Transverse colon (tissue), 4 donors: ENCODE measurements at regions not wholly inside any gene's neighbourhood (a gene's known extent, or its start where the extent isn't known, plus 50 kb on each side); places are given as distances from the start of the nearest gene placed in this dataset.

Experiments
- DNase-seq: peaks from one replicate; pipeline ENCODE4 v3.0.0-alpha.2; 2019
- H3K27ac ChIP-seq, 4 donors: fragments of 200-600 bp; sonication (generic); 2 replicates each; pipeline ENCODE4 v1.5.1; 2016 to 2018; ENCODE audit warnings: inconsistent platforms in 4 of 4
- H3K27me3 ChIP-seq: fragments of 200-600 bp; sonication (generic); 2 replicates; pipeline ENCODE4 v1.5.1; 2017; ENCODE audit warnings: inconsistent platforms
- H3K36me3 ChIP-seq, 4 donors: fragments of 200-600 bp; sonication (generic); 2 replicates each; pipeline ENCODE4 v1.5.1; 2017 to 2019; ENCODE audit warnings: inconsistent platforms in 4 of 4
- H3K4me1 ChIP-seq, 4 donors: fragments of 200-600 bp; sonication (generic); 2 replicates each; pipeline ENCODE4 v1.5.1; 2017 to 2020; ENCODE audit warnings: inconsistent platforms in 4 of 4
- H3K4me3 ChIP-seq, 4 donors: fragments of 200-600 bp; sonication (generic); 1 replicate in 1 of 4; 2 replicates in 3 of 4; pipeline versions ENCODE4 v1.5.1 to v1.6.1; 2017 to 2019; ENCODE audit warnings: inconsistent platforms in 4 of 4
- H3K9me3 ChIP-seq, 2 donors: fragments of 200-600 bp; sonication (generic); 2 replicates each; pipeline ENCODE4 v1.5.1; 2017 to 2019; ENCODE audit warnings: inconsistent platforms in 2 of 2
- CTCF ChIP-seq, 5 experiments: fragments of 200-600 bp in 3 of 5; fragments of 450-650 bp in 2 of 5; sonication (generic) in 3 of 5; IDR thresholded peaks; 1 replicate in 2 of 5; 2 replicates in 3 of 5; pipeline ENCODE4 v1.5.1; 2016 to 2017; ENCODE audit warnings: antibody characterized with exemption in 5 of 5, inconsistent platforms in 3 of 5, mild to moderate bottlenecking in 2 of 5, moderate library complexity in 1 of 5
- EP300 ChIP-seq: sonication (generic); formaldehyde crosslinking; IDR thresholded peaks from one replicate; pipeline ENCODE4 v1.6.1; 2017; ENCODE audit warnings: antibody characterized with exemption, low read depth
- POLR2A ChIP-seq: fragments of 450-650 bp; IDR thresholded peaks from one replicate; pipeline ENCODE4 v1.6.1; 2016; ENCODE audit warnings: antibody characterized with exemption, mild to moderate bottlenecking, moderate library complexity
- POLR2AphosphoS5 ChIP-seq, 3 donors: sonication (generic); formaldehyde crosslinking; IDR thresholded peaks; one replicate each; pipeline ENCODE4 v1.6.1; 2016; ENCODE audit warnings: antibody characterized with exemption in 3 of 3
- WGBS, 2 donors: methylation state at CpG; one replicate each; pipeline ENCODE4 v1.1.5; 2018; ENCODE audit warnings: low coverage in 1 of 2; 5-methylcytosine and 5-hydroxymethylcytosine counted together
- in situ Hi-C, 4 donors: fragments of 200-750 bp; cut with MboI; loops; one replicate each; pipeline versions ENCODE4 v1.15.0 to v1.15.1; 2017; ENCODE audit warnings: low sequenced_read_pairs in 3 of 4, low pct_ligation_motif_present in 1 of 4, low pct_unique_long_range_greater_than_20kb in 1 of 4
- intact Hi-C: fragments of 100-400 bp; cut with DNase I; formaldehyde crosslinking; loops from one replicate; pipeline ENCODE4 v1.15.1; 2023; ENCODE audit warnings: low total_unique reads

DNA sequence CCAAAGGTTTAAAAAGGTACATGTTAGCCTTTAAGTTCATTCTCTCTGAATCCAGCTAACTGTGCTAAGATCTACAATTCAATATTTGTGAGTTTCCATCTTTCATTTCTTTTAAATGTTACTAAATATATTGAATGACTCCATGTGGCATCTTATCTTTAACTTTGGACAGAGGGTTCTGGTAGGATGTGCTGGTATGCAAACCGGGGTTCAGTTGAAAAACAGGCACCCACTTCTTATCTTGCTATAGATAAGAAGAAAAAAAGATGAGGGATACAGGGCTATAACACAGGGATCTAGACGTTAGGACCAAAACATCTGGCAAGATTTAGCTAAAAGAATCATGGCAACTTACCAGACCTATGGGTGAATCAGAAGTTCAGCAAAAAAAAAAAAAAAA, 538.3 kb downstream of the EDEM1 start:
- DNase-seq, result no peak

DNA sequence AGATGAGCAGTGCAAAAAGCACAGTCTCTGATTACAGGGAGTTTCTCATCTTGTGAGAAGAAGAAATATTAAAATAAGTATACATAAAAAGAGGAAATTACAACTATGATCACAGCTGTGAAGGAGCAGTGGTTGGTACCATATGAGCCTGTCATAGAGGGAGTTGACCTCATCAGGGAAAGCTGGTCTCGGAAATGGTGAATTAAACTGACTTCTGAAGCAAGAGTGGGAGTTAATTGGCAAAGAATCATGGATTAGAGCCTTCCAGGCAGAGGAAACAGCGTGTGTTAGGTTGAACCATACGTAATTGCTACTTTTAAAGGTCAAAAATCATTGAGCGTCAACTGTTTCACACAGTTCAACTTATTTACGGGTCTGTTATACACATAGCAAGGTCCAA, 539.1 kb downstream of the EDEM1 start:
- WGBS, 2 donors, result 61 to 68% methylated on average over 4 to 5 of the region's 5 CpGs
- no peak overlapping the region for H3K4me3 ChIP-seq
- H3K4me1 ChIP-seq, result peaks cover 0 to 4% (median 0%) of the 10 kb centered on the region in 4 donors
- no peaks in the 10 kb centered on the region for H3K9me3 ChIP-seq
- no peaks in the 10 kb centered on the region for H3K27me3 ChIP-seq
- in situ Hi-C loops (no loop called here), intact Hi-C loops (no loop called here)
- no peak for DNase-seq
- H3K27ac ChIP-seq, result no peak overlapping the region
- TF ChIP-seq EP300 (no peak), POLR2AphosphoS5 (IDR thresholded peaks at IDR 0.05) (no peak), POLR2A (no peak), CTCF (IDR thresholded peaks at IDR 0.05) (no peak)
- no peaks in the 10 kb centered on the region for H3K36me3 ChIP-seq

More for the DNA sequence above, 538.3 kb downstream of the EDEM1 start:
- no peak for TF ChIP-seq POLR2AphosphoS5 (IDR thresholded peaks at IDR 0.05)
- no peak for TF ChIP-seq EP300
- no peak for TF ChIP-seq POLR2A
- no peak for TF ChIP-seq CTCF (IDR thresholded peaks at IDR 0.05)
- Histone ChIP-seq H3K4me1 (peaks cover 0 to 4% (median 0%) of the 10 kb centered on the region in 4 donors), H3K27me3 (no peaks in the 10 kb centered on the region), H3K36me3 (no peaks in the 10 kb centered on the region), H3K27ac (no peak overlapping the region), H3K4me3 (no peak overlapping the region), H3K9me3 (no peaks in the 10 kb centered on the region)
- 54 to 80% methylated on average over 2 of the region's 2 CpGs for WGBS, 2 donors
- in situ Hi-C loops (no loop called here), intact Hi-C loops (no loop called here)

DNA sequence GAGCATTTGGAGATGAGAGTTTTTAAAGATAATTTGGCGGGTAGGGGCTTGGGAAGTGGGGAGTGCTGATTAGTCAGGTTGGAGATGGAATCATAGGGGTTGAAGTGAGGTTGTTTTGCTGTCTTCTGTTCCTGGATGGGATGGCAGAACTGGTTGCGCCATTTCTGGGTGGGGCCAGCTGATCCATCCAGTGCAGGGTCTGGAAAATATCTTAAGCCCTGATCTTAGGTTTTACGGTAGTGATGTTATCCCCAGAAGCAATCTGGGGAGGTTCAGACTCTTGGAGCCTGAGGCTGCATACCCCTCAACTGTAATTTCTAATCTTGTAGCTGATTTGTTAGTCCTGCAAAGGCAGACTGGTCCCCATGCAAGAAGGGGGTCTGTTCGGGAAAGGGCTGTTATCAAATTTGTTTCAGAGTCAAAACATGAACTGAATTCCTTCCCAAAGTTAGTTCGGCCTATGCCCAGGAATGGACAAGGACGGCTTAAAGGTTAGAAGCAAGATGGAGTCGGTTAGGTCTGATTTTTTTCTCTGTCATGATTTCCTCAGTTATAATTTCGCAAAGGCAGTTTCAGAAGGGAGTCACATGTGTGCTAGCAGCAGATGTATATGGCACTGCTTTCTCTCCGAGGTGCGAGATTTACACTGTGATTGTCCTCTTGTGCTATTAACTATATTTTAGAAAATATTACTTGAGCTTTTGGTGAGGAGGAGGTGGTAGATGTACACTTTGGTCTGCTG, 540.4 kb downstream of the EDEM1 start:
- no peak overlapping the region for H3K4me3 ChIP-seq
- intact Hi-C loops (no loop called here), in situ Hi-C loops (no loop called here)
- no peak overlapping the region for H3K27ac ChIP-seq
- H3K4me1 ChIP-seq, result peaks cover 0 to 4% (median 0%) of the 10 kb centered on the region in 4 donors
- no peaks in the 10 kb centered on the region for H3K27me3 ChIP-seq
- TF ChIP-seq CTCF (IDR thresholded peaks at IDR 0.05) (no peak), POLR2AphosphoS5 (IDR thresholded peaks at IDR 0.05) (no peak), EP300 (no peak), POLR2A (no peak)
- no peaks in the 10 kb centered on the region for H3K36me3 ChIP-seq
- WGBS, 2 donors, result 89 to 90% methylated on average over 7 to 10 of the region's 10 CpGs
- no peaks in the 10 kb centered on the region for H3K9me3 ChIP-seq
- no peak for DNase-seq

- Histone ChIP-seq H3K36me3 (no peaks in the 10 kb centered on the region), H3K27me3 (no peaks in the 10 kb centered on the region), H3K9me3 (no peaks in the 10 kb centered on the region), H3K27ac (no peak overlapping the region), H3K4me3 (no peak overlapping the region), H3K4me1 (peaks cover 0 to 4% (median 0%) of the 10 kb centered on the region in 4 donors)
- no peak for DNase-seq
- intact Hi-C loops (no loop called here), in situ Hi-C loops (no loop called here)
- TF ChIP-seq CTCF (IDR thresholded peaks at IDR 0.05) (no peak), POLR2AphosphoS5 (IDR thresholded peaks at IDR 0.05) (no peak), POLR2A (no peak), EP300 (no peak)
- WGBS, 2 donors, result 92% methylated on average over 4 of the region's 4 CpGs; no CpG with 5 or more reads in 1 of the 2 donors
These were observed 542.3 kb downstream of the EDEM1 start for GRCh38 chr3:5729852-5730251.
